ENCODE measurements at regions not wholly inside any gene's neighbourhood (a gene's known extent, or its start where the extent isn't known, plus 50 kb on each side); places are given as distances from the start of the nearest gene placed in this dataset.

- TF ChIP-seq REST (IDR thresholded peaks at IDR 0.05; ENCODE audit: unreplicated experiment) (no peak), POLR2AphosphoS5 (IDR thresholded peaks at IDR 0.05; ENCODE audit: low read depth) (no peak)
Observed at GRCh38 chr7:125661006-125661405, 731.4 kb upstream of the POT1 start (continued).

- Histone ChIP-seq H3K9me2 (ENCODE audit: insufficient read depth) (no peaks in the 10 kb centered on the region), H3K4me1 (ENCODE audit: insufficient read depth) (no peaks in the 10 kb centered on the region), H3K4me3 (no peak overlapping the region), H3K27me3 (ENCODE audit: insufficient read depth) (no peaks in the 10 kb centered on the region), H3K79me2 (replicated peaks; ENCODE audit: insufficient read depth) (no peaks in the 10 kb centered on the region), H2AFZ (no peak overlapping the region), H3K27ac (ENCODE audit: low read depth) (no peak overlapping the region), H3K36me3 (ENCODE audit: insufficient read depth) (no peaks in the 10 kb centered on the region), H3K4me2 (no peak overlapping the region), H3F3A (replicated peaks; ENCODE audit: low read depth) (no peaks in the 10 kb centered on the region), H4K20me1 (replicated peaks; ENCODE audit: insufficient read depth) (no peaks in the 10 kb centered on the region)
- Mint-ChIP-seq H3K4me3 (no peak overlapping the region), H3K9me3 (no peaks in the 10 kb centered on the region), H3K27ac (no peak overlapping the region), H3K36me3 (ENCODE audit: low read depth) (no peaks in the 10 kb centered on the region), H3K4me1 (peaks cover 12% of the 10 kb centered on the region; the same call in 2 of the 3 replicates), H3K27me3 (ENCODE audit: insufficient read depth, low read depth, poor library complexity) (no peaks in the 10 kb centered on the region)
- DNase-seq (ENCODE audit: low spot score) (no peak), ATAC-seq (no peak)
- no peak for TF ChIP-seq NANOG (IDR thresholded peaks at IDR 0.05; ENCODE audit: borderline replicate concordance)
- no peak for TF ChIP-seq ZNF331 (CRISPR knock-in tag; IDR thresholded peaks at IDR 0.05; ENCODE audit: low read depth)
- TF ChIP-seq ZNF114 (CRISPR knock-in tag; IDR thresholded peaks at IDR 0.05): no peak
- no peak for TF ChIP-seq EZH2 (IDR thresholded peaks at IDR 0.05; ENCODE audit: low read depth, unreplicated experiment)
- no peak for TF ChIP-seq POLR2AphosphoS5 (IDR thresholded peaks at IDR 0.05; ENCODE audit: low read depth)
- no peak for TF ChIP-seq STAT1 (IDR thresholded peaks at IDR 0.05; ENCODE audit: unreplicated experiment)
- TF ChIP-seq JUNB (IDR thresholded peaks at IDR 0.05; ENCODE audit: unreplicated experiment): no peak
- no peak for TF ChIP-seq ETS1 (IDR thresholded peaks at IDR 0.05)
- TF ChIP-seq REST (IDR thresholded peaks at IDR 0.05; ENCODE audit: unreplicated experiment): no peak
- no peak for TF ChIP-seq EZH2phosphoT487 (IDR thresholded peaks at IDR 0.05; ENCODE audit: unreplicated experiment)
- TF ChIP-seq CREB1 (CRISPR knock-in tag; IDR thresholded peaks at IDR 0.05; ENCODE audit: low read depth): no peak
- no peak for TF ChIP-seq CTCF (conservative IDR thresholded peaks at IDR 0.05; ENCODE audit: low read depth in 2 of 2)
Observed at GRCh38 chr7:125654076-125654475, 724.5 kb upstream of the POT1 start.

Measured in GM23338 (cell line).